H1 (cell line): ENCODE measurements at regions not wholly inside any gene's neighbourhood (a gene's known extent, or its start where the extent isn't known, plus 50 kb on each side); places are given as distances from the start of the nearest gene placed in this dataset.
"Not testable (repeated sequence)": the region's sequence is repeated elsewhere in the genome, so short reads cannot be mapped to it uniquely, and the experiment has no call there.

Experiments used
- CTCF ChIA-PET: fragments of 300-600 bp; sonication (Branson Sonifier 250); formaldehyde crosslinking; loops from one replicate; lab custom pipeline; 2021; ENCODE audit not compliant: partially characterized antibody; lab: Charles Lee
- POLR2A ChIA-PET: fragments of 300-600 bp; sonication (Branson Sonifier 250); formaldehyde crosslinking; loops from one replicate; lab custom pipeline; 2021; ENCODE audit warnings: inconsistent platforms; ENCODE audit not compliant: partially characterized antibody; lab: Charles Lee
- DNase-seq, 2 experiments: peaks; one replicate each; pipeline versions ENCODE4 v3.0.0 to v3.0.0-alpha.2; 2010 to 2022; ENCODE audit warnings: low spot score in 2 of 2, low read depth in 1 of 2, mixed read lengths in 1 of 2
- FAIRE-seq: peaks from 2 replicates; lab custom pipeline; 2011; peaks lifted over from hg19 to GRCh38; lab: Jason Lieb, UNC
- H2AFZ ChIP-seq: 2 replicates; pipeline ENCODE4 v1.8.1; 2012; ENCODE audit warnings: low read length, inconsistent platforms
- H2AK5ac ChIP-seq: 2 replicates; pipeline ENCODE4 v1.6.1; 2013; ENCODE audit warnings: low read depth, low read length
- H2BK120ac ChIP-seq: replicated peaks from 2 replicates; pipeline ENCODE3; 2013; ENCODE audit warnings: low read depth, low read length, inconsistent platforms
- H2BK12ac ChIP-seq: 2 replicates; pipeline ENCODE4 v1.6.1; 2013; ENCODE audit warnings: low read depth, low read length
- H2BK15ac ChIP-seq: 2 replicates; pipeline ENCODE4 v1.6.1; 2013; ENCODE audit warnings: low read length
- H2BK20ac ChIP-seq: 2 replicates; pipeline ENCODE4 v1.6.1; 2013; ENCODE audit warnings: low read length
- H2BK5ac ChIP-seq: 2 replicates; pipeline ENCODE4 v1.6.1; 2013; ENCODE audit warnings: low read depth, low read length
- H3K14ac ChIP-seq: 2 replicates; pipeline ENCODE4 v1.6.1; 2013; ENCODE audit warnings: inconsistent platforms; ENCODE audit not compliant: insufficient read length
- H3K18ac ChIP-seq: 2 replicates; pipeline ENCODE4 v1.6.1; 2013; ENCODE audit warnings: low read length; ENCODE audit errors: extremely low read depth
- H3K23ac ChIP-seq: 2 replicates; pipeline ENCODE4 v1.6.1; 2013; ENCODE audit warnings: inconsistent platforms; ENCODE audit not compliant: insufficient read length
- H3K23me2 ChIP-seq: 2 replicates; pipeline ENCODE4 v1.6.1; 2013; ENCODE audit warnings: low read depth, low read length
- H3K27ac ChIP-seq: 2 replicates; pipeline ENCODE4 v1.6.1; 2011; ENCODE audit warnings: low read depth, low read length, inconsistent platforms
- H3K27me3 ChIP-seq, 4 experiments: replicated peaks in 1 of 4; 1 replicate in 1 of 4; 2 replicates in 3 of 4; pipeline versions ENCODE4 v1.6.1 to v1.8.1; 2011 to 2013; ENCODE audit warnings: low read length in 3 of 4, mild to moderate bottlenecking in 3 of 4, inconsistent platforms in 2 of 4, mixed read lengths in 2 of 4, moderate library complexity in 1 of 4; ENCODE audit not compliant: control insufficient read depth in 3 of 4, insufficient read depth in 3 of 4; ENCODE audit errors: extremely low read depth in 1 of 4
- H3K36me3 ChIP-seq, 4 experiments: 2 replicates each; pipeline versions ENCODE4 v1.6.1 to v1.8.1; 2011 to 2013; ENCODE audit warnings: mild to moderate bottlenecking in 4 of 4, low read length in 3 of 4, moderate library complexity in 2 of 4, control low read depth in 1 of 4, inconsistent platforms in 1 of 4; ENCODE audit not compliant: insufficient read depth in 4 of 4, control insufficient read depth in 2 of 4
- H3K4ac ChIP-seq: replicated peaks from 2 replicates; pipeline ENCODE3; 2013; ENCODE audit warnings: low read length, low read depth, mixed read lengths, inconsistent platforms; ENCODE audit not compliant: insufficient read length
- H3K4me1 ChIP-seq, 4 experiments: replicated peaks in 1 of 4; 1 replicate in 1 of 4; 2 replicates in 3 of 4; pipeline versions ENCODE4 v1.6.1 to v1.8.1; 2011 to 2013; ENCODE audit warnings: low read length in 3 of 4, inconsistent platforms in 2 of 4, mixed read lengths in 1 of 4; ENCODE audit not compliant: insufficient read depth in 4 of 4, control insufficient read depth in 3 of 4
- H3K4me2 ChIP-seq, 2 experiments: 2 replicates each; pipeline versions ENCODE4 v1.6.1 to v1.8.1; 2011 to 2013; ENCODE audit warnings: low read depth in 2 of 2, low read length in 2 of 2, control low read depth in 1 of 2, inconsistent platforms in 1 of 2, mild to moderate bottlenecking in 1 of 2; ENCODE audit not compliant: insufficient read depth in 1 of 2
- H3K4me3 ChIP-seq, 4 experiments: fragments of 200-600, 300-600 bp in 1 of 4; sonication (generic), shearing (Covaris generic), sonication (Bioruptor Twin) in 1 of 4; 2 replicates each; pipeline versions ENCODE4 v1.5.1 to v1.8.1; 2011 to 2016; ENCODE audit warnings: low read length in 4 of 4, low read depth in 3 of 4, control low read depth in 2 of 4, inconsistent platforms in 2 of 4, mild to moderate bottlenecking in 2 of 4, mixed read lengths in 1 of 4, moderate library complexity in 1 of 4; ENCODE audit not compliant: insufficient read depth in 2 of 4; ENCODE audit errors: extremely low read depth in 1 of 4
- H3K56ac ChIP-seq: replicated peaks from 2 replicates; pipeline ENCODE3; 2013; ENCODE audit warnings: low read depth, mild to moderate bottlenecking, mixed read lengths, low read length, inconsistent platforms; ENCODE audit not compliant: insufficient read length
- H3K79me1 ChIP-seq: 2 replicates; pipeline ENCODE4 v1.6.1; 2013; ENCODE audit warnings: low read depth, low read length, control low read depth
- H3K79me2 ChIP-seq, 2 experiments: 2 replicates each; pipeline versions ENCODE4 v1.6.1 to v1.8.1; 2012 to 2013; ENCODE audit warnings: low read length in 2 of 2, mild to moderate bottlenecking in 2 of 2, inconsistent platforms in 1 of 2; ENCODE audit not compliant: insufficient read depth in 2 of 2, control insufficient read depth in 1 of 2
- H3K9ac ChIP-seq, 4 experiments: replicated peaks in 1 of 4; 1 replicate in 1 of 4; 2 replicates in 3 of 4; pipeline versions ENCODE4 v1.6.1 to v1.8.1; 2011 to 2013; ENCODE audit warnings: low read depth in 3 of 4, low read length in 3 of 4, control low read depth in 2 of 4, mild to moderate bottlenecking in 2 of 4, moderate library complexity in 2 of 4, inconsistent platforms in 1 of 4; ENCODE audit errors: extremely low read depth in 1 of 4
- H3K9me3 ChIP-seq, 2 experiments: 2 replicates each; pipeline versions ENCODE4 v1.6.1 to v1.8.1; 2012 to 2013; ENCODE audit warnings: mild to moderate bottlenecking in 2 of 2, moderate library complexity in 2 of 2, control low read depth in 1 of 2, inconsistent platforms in 1 of 2, low read depth in 1 of 2, low read length in 1 of 2, mixed read lengths in 1 of 2; ENCODE audit not compliant: insufficient read depth in 2 of 2
- H4K20me1 ChIP-seq, 2 experiments: replicated peaks in 1 of 2; 2 replicates each; pipeline versions ENCODE3 to v1.8.1; 2011 to 2013; ENCODE audit warnings: inconsistent platforms in 2 of 2, low read length in 2 of 2, mild to moderate bottlenecking in 1 of 2; ENCODE audit not compliant: insufficient read depth in 2 of 2, control insufficient read depth in 1 of 2
- H4K5ac ChIP-seq: 2 replicates; pipeline ENCODE4 v1.6.1; 2013; ENCODE audit warnings: low read length, low read depth, mixed read lengths, inconsistent platforms; ENCODE audit not compliant: insufficient read length
- H4K8ac ChIP-seq: 2 replicates; pipeline ENCODE4 v1.8.0; 2013; ENCODE audit warnings: mild to moderate bottlenecking, moderate library complexity, low read length, inconsistent platforms; ENCODE audit not compliant: insufficient read depth; ENCODE audit errors: extremely low read depth
- H4K91ac ChIP-seq: replicated peaks from 2 replicates; pipeline ENCODE3; 2013; ENCODE audit warnings: low read length, mixed read lengths, inconsistent platforms; ENCODE audit not compliant: insufficient read length
- CEBPB ChIP-seq: IDR thresholded peaks from 2 replicates; pipeline ENCODE4 v1.6.1; 2012; ENCODE audit warnings: low read depth, low read length
- WGBS, 2 experiments: shearing (Covaris generic) in 1 of 2; methylation state at CpG; one replicate each; pipeline versions ENCODE4 v1.1.6 to v1.1.7; 2013 to 2015; ENCODE audit warnings: low lambda C conversion rate in 2 of 2, mixed read lengths in 2 of 2, inconsistent platforms in 1 of 2, low coverage in 1 of 2, missing lambda C conversion rate in 1 of 2; ENCODE audit not compliant: insufficient replicate concordance in 2 of 2, insufficient coverage in 1 of 2, insufficient read length in 1 of 2; ENCODE audit errors: extremely low coverage in 1 of 2, missing lambda C conversion rate in 1 of 2; 5-methylcytosine and 5-hydroxymethylcytosine counted together

GRCh38 chr7:156009569-156009968 lies 197.3 kb upstream of the SHH start (continued):
- no peak for TF ChIP-seq CEBPB

GRCh38 chr7:156006876-156007275 lies 194.6 kb upstream of the SHH start:
- H4K8ac ChIP-seq, H2AFZ ChIP-seq, H3K4me1 ChIP-seq, H2AK5ac ChIP-seq, H3K4me2 ChIP-seq, H2BK120ac ChIP-seq, H2BK5ac ChIP-seq, H3K27ac ChIP-seq, H3K4ac ChIP-seq, H4K91ac ChIP-seq, H3K36me3 ChIP-seq, FAIRE-seq, H3K23me2 ChIP-seq, H2BK15ac ChIP-seq, H4K5ac ChIP-seq, CTCF ChIA-PET, H2BK20ac ChIP-seq, H3K18ac ChIP-seq, POLR2A ChIA-PET, H3K79me2 ChIP-seq, H3K56ac ChIP-seq, H3K79me1 ChIP-seq, H4K20me1 ChIP-seq, H3K9me3 ChIP-seq, DNase-seq, H2BK12ac ChIP-seq, H3K27me3 ChIP-seq, H3K23ac ChIP-seq, H3K4me3 ChIP-seq, H3K9ac ChIP-seq, H3K14ac ChIP-seq: not testable (repeated sequence)
- WGBS, 2 experiments: 96% methylated on average over 11 of the region's 11 CpGs; no CpG with 5 or more reads in 1 of the 2 experiments
